K562 (cell line): ENCODE measurements at regions not wholly inside any gene's neighbourhood (a gene's known extent, or its start where the extent isn't known, plus 50 kb on each side); places are given as distances from the start of the nearest gene placed in this dataset.

ENCODE experiments used
- ATAC-seq: fragments of 200-7000 bp; cut with Tn5 transposase; 3 replicates; pipeline ENCODE4 v1.9.1; 2020; ENCODE audit warnings: moderate library complexity
- BruUV-seq: library from RNA; stranded (reverse); fragments of 400-500 nt; replicated peaks from 2 replicates; lab custom pipeline; 2021; lab: Mats Ljungman, UMichigan
- CTCF ChIA-PET: fragments of 300-600 bp; formaldehyde crosslinking; extraction: SDS; loops from one replicate; lab custom pipeline; 2021; ENCODE audit warnings: low intra/inter-chr PET ratio; lab: Yijun Ruan, JAX
- POLR2A ChIA-PET: fragments of 300-600, 350-650 bp; sonication (Branson Sonifier 250); formaldehyde crosslinking; extraction: SDS; loops from one replicate; lab custom pipeline; 2021; ENCODE audit warnings: antibody characterized with exemption, inconsistent platforms; lab: Yijun Ruan, JAX
- DNase-seq, 4 experiments: peaks; one replicate each; pipeline versions ENCODE4 v3.0.0 to v3.0.0-alpha.2; 2011 to 2018; ENCODE audit warnings: low spot score in 3 of 4, mixed read lengths in 3 of 4; ENCODE audit errors: extremely low read depth in 1 of 4
- FAIRE-seq: peaks from 2 replicates; lab custom pipeline; 2011; peaks lifted over from hg19 to GRCh38; lab: Jason Lieb, UNC
- H2AFZ ChIP-seq: 2 replicates; pipeline ENCODE4 v1.6.0; 2011; ENCODE audit warnings: low read depth, low read length, control low read depth, inconsistent platforms
- H3K27ac ChIP-seq: fragments of 200-600 bp; 3 replicates; pipeline ENCODE4 v1.8.0; 2011; ENCODE audit warnings: low read depth, mild to moderate bottlenecking, control low read depth, inconsistent platforms, low read length, moderate library complexity, mixed read lengths; ENCODE audit errors: extremely low read depth
- H3K27me3 ChIP-seq, 2 experiments: fragments of 300-600 bp in 1 of 2; 2 replicates in 1 of 2; 3 replicates in 1 of 2; pipeline versions ENCODE4 v1.6.0 to v1.8.0; 2011; ENCODE audit warnings: inconsistent platforms in 2 of 2, low read length in 2 of 2, mild to moderate bottlenecking in 1 of 2, mixed read lengths in 1 of 2, moderate library complexity in 1 of 2; ENCODE audit not compliant: control insufficient read depth in 2 of 2, insufficient read depth in 2 of 2
- H3K36me3 ChIP-seq: fragments of 300-600 bp; 3 replicates; pipeline ENCODE4 v1.8.0; 2011; ENCODE audit warnings: mild to moderate bottlenecking, low read length, inconsistent platforms; ENCODE audit not compliant: control insufficient read depth, insufficient read depth
- H3K4me1 ChIP-seq, 2 experiments: fragments of 200-600 bp in 1 of 2; replicated peaks in 1 of 2; 2 replicates in 1 of 2; 3 replicates in 1 of 2; pipeline versions ENCODE4 v1.5.1 to v1.8.0; 2011; ENCODE audit warnings: inconsistent platforms in 2 of 2, low read length in 2 of 2, mild to moderate bottlenecking in 1 of 2, mixed read lengths in 1 of 2, moderate library complexity in 1 of 2; ENCODE audit not compliant: control insufficient read depth in 2 of 2, insufficient read depth in 2 of 2
- H3K4me2 ChIP-seq: 2 replicates; pipeline ENCODE4 v1.6.1; 2011; ENCODE audit warnings: low read length, control low read depth, inconsistent platforms, mixed read lengths; ENCODE audit not compliant: insufficient read depth
- H3K4me3 ChIP-seq: fragments of 200-600 bp; sonication (generic), shearing (Covaris generic); 2 replicates; pipeline ENCODE4 v1.5.1; 2016; ENCODE audit warnings: control low read depth, inconsistent platforms
- H3K79me2 ChIP-seq: fragments of 200-600 bp; 3 replicates; pipeline ENCODE4 v1.8.0; 2011; ENCODE audit warnings: low read length, inconsistent platforms; ENCODE audit not compliant: control insufficient read depth, insufficient read depth
- H3K9ac ChIP-seq, 2 experiments: 2 replicates each; pipeline versions ENCODE4 v1.6.0 to v1.6.1; 2011; ENCODE audit warnings: low read depth in 2 of 2, low read length in 2 of 2, control low read depth in 1 of 2, inconsistent platforms in 1 of 2, mild to moderate bottlenecking in 1 of 2, mixed read lengths in 1 of 2; ENCODE audit not compliant: insufficient read depth in 1 of 2
- H3K9me1 ChIP-seq: one replicate; pipeline ENCODE4 v1.6.0; 2011; ENCODE audit warnings: inconsistent platforms, mild to moderate bottlenecking, low read length, moderate library complexity; ENCODE audit not compliant: control insufficient read depth, insufficient read depth
- H3K9me3 ChIP-seq: replicated peaks from 2 replicates; pipeline ENCODE4 v1.5.1; 2011; ENCODE audit warnings: low read depth, low read length, inconsistent platforms; ENCODE audit not compliant: control insufficient read depth, insufficient read depth
- H4K20me1 ChIP-seq: replicated peaks from 2 replicates; pipeline ENCODE4 v1.6.1; 2011; ENCODE audit warnings: low read length, inconsistent platforms, mixed read lengths; ENCODE audit not compliant: control insufficient read depth, insufficient read depth
- ESRRB ChIP-seq: fragments of 250-450 bp; sonication (Bioruptor Pico); IDR thresholded peaks from 2 replicates; pipeline ENCODE4 v1.5.0; 2020; ENCODE audit warnings: mild to moderate bottlenecking, moderate library complexity, borderline replicate concordance
- HBP1 ChIP-seq: fragments of 450-650 bp; formaldehyde crosslinking; IDR thresholded peaks from 2 replicates; pipeline ENCODE4 v1.4.0; 2022; ENCODE audit warnings: missing genetic modification characterization
- MCM2 ChIP-seq: fragments of 450-650 bp; IDR thresholded peaks from 2 replicates; pipeline ENCODE4 v1.6.1; 2017; ENCODE audit warnings: low read depth, mild to moderate bottlenecking
- MECOM ChIP-seq: fragments of 250-450 bp; sonication (Bioruptor Pico); IDR thresholded peaks from 2 replicates; pipeline ENCODE4 v1.8.0; 2022; ENCODE audit warnings: inconsistent platforms
- PTRF ChIP-seq: fragments of 450-650 bp; IDR thresholded peaks from 2 replicates; pipeline ENCODE4 v1.6.1; 2016; ENCODE audit warnings: mild to moderate bottlenecking, missing genetic modification characterization, missing compliant biosample characterization
- RFX5 ChIP-seq: IDR thresholded peaks from 2 replicates; pipeline ENCODE4 v1.6.1; 2011; ENCODE audit warnings: low read depth, mild to moderate bottlenecking, improper control_type of control experiment, low read length
- RFX7 ChIP-seq: fragments of 250-450 bp; sonication (Bioruptor Pico); IDR thresholded peaks from 2 replicates; pipeline ENCODE4 v1.5.1; 2021; ENCODE audit warnings: mild to moderate bottlenecking
- TEAD1 ChIP-seq, 2 experiments: fragments of 450-650 bp in 1 of 2; sonication (generic) in 1 of 2; formaldehyde crosslinking; IDR thresholded peaks; 2 replicates each; pipeline versions ENCODE4 v1.4.0 to v1.8.0; 2020 to 2022; ENCODE audit warnings: mild to moderate bottlenecking in 2 of 2, missing genetic modification reagents in 1 of 2
- WGBS: fragments of 100-300 bp; shearing (Covaris generic); methylation state at CpG from one replicate; pipeline ENCODE4 v1.1.6; 2016; ENCODE audit warnings: low coverage, mixed read lengths; ENCODE audit not compliant: insufficient coverage; ENCODE audit errors: missing lambda C conversion rate; 5-methylcytosine and 5-hydroxymethylcytosine counted together
- in situ Hi-C: fragments of 300-500 bp; cut with MboI; formaldehyde crosslinking; loops from 4 replicates; pipeline ENCODE4 v1.15.0; 2018; ENCODE audit warnings: inconsistent platforms, mixed read lengths
- intact Hi-C: fragments of 100-400 bp; cut with micrococcal nuclease; formaldehyde crosslinking; loops from 2 replicates; pipeline ENCODE4 v1.14.2; 2022
- TF ChIP-seq, protein P1 (sequence below): fragments of 250-450 bp; sonication (Bioruptor Pico); IDR thresholded peaks from 2 replicates; pipeline ENCODE4 v1.5.1; 2021; ENCODE audit warnings: mild to moderate bottlenecking
- TF ChIP-seq, protein P2 (sequence below): fragments of 450-650 bp; formaldehyde crosslinking; conservative IDR thresholded peaks from 2 replicates; pipeline ENCODE4 v1.4.0; 2022; ENCODE audit warnings: mild to moderate bottlenecking, missing genetic modification characterization

DNA sequence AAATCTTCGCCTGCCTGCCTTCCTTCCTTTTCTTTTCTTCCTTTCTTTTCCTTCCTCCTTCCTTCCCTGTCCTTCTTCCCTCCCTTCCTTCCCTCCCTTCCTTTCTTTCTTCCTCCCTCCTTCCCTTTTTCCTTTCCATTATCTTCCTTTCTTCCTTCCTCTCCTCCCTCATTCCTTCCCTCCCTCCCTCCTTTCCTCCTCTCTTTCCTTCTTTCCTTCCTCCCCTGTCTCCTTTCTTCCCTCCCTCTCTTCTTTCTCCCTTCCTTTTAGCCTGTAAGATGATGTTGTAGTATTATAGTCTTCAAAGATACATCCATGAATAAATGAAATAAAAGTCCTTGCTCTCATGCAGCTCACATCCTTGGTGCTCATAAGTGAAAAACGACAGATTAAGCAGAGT, 539.3 kb downstream of the RBFOX1 start:
- no TSS peak for BruUV-seq
- peaks cover 11% of the 10 kb centered on the region; the same call in 2 of the 3 replicates for H3K36me3 ChIP-seq
- no peak overlapping the region for H3K27ac ChIP-seq
- no peaks in the 10 kb centered on the region for H3K9me3 ChIP-seq
- ChIA-PET CTCF (no interaction called here), POLR2A (no interaction called here)
- H3K27me3 ChIP-seq: no peaks in the 10 kb centered on the region
- H3K9me1 ChIP-seq: no peaks in the 10 kb centered on the region
- TF ChIP-seq, protein P1, sequence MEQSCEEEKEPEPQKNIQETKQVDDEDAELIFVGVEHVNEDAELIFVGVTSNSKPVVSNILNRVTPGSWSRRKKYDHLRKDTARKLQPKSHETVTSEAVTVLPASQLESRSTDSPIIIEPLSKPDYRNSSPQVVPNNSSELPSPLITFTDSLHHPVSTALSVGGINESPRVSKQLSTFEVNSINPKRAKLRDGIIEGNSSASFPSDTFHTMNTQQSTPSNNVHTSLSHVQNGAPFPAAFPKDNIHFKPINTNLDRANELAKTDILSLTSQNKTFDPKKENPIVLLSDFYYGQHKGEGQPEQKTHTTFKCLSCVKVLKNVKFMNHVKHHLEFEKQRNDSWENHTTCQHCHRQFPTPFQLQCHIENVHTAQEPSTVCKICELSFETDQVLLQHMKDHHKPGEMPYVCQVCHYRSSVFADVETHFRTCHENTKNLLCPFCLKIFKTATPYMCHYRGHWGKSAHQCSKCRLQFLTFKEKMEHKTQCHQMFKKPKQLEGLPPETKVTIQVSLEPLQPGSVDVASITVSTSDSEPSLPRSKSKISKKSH (CRISPR knock-in tag): no peak
- TF ChIP-seq MECOM (CRISPR knock-in tag): no peak
- no peak for TF ChIP-seq TEAD1 (CRISPR knock-in tag; IDR thresholded peaks at IDR 0.05)
- TF ChIP-seq ESRRB (CRISPR knock-in tag): no peak
- TF ChIP-seq, protein P2, sequence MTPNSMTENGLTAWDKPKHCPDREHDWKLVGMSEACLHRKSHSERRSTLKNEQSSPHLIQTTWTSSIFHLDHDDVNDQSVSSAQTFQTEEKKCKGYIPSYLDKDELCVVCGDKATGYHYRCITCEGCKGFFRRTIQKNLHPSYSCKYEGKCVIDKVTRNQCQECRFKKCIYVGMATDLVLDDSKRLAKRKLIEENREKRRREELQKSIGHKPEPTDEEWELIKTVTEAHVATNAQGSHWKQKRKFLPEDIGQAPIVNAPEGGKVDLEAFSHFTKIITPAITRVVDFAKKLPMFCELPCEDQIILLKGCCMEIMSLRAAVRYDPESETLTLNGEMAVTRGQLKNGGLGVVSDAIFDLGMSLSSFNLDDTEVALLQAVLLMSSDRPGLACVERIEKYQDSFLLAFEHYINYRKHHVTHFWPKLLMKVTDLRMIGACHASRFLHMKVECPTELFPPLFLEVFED (CRISPR knock-in tag): 0 out of 2 replicates have a peak, but pooled peaks have one; percentile 41
- 0 out of 2 replicates have a peak, but pooled peaks have one; percentile 13 for TF ChIP-seq HBP1 (CRISPR knock-in tag)
- no peak for TF ChIP-seq PTRF (tag)
- TF ChIP-seq RFX7: no peak
- TF ChIP-seq RFX5: no peak
- no peak for TF ChIP-seq MCM2
- FAIRE-seq: no peak
- in situ Hi-C loops (no loop called here), intact Hi-C loops (no loop called here)
- H2AFZ ChIP-seq: no peak overlapping the region
- 25% methylated on average over 1 of the region's 2 CpGs for WGBS
- H4K20me1 ChIP-seq: no peaks in the 10 kb centered on the region
- H3K4me1 ChIP-seq: no peaks in the 10 kb centered on the region
- no peak for ATAC-seq
- no peaks in the 10 kb centered on the region for H3K79me2 ChIP-seq
- no peak for DNase-seq
- no peak overlapping the region for H3K4me3 ChIP-seq
- no peak overlapping the region for H3K9ac ChIP-seq
- no peak overlapping the region for H3K4me2 ChIP-seq
